DMS 273 (cell line): ENCODE measurements at regions not wholly inside any gene's neighbourhood (a gene's known extent, or its start where the extent isn't known, plus 50 kb on each side); places are given as distances from the start of the nearest gene placed in this dataset.
"Not testable (repeated sequence)": the region's sequence is repeated elsewhere in the genome, so short reads cannot be mapped to it uniquely, and the experiment has no call there.

Experiments
- DNase-seq: peaks from one replicate; lab custom pipeline; 2025; ENCODE audit not compliant: unreplicated experiment; lab: John Stamatoyannopoulos, UW

- no peak for DNase-seq
Measured at GRCh38 chr7:85376589-85376988, 189.7 kb upstream of the SEMA3D start.

DNA sequence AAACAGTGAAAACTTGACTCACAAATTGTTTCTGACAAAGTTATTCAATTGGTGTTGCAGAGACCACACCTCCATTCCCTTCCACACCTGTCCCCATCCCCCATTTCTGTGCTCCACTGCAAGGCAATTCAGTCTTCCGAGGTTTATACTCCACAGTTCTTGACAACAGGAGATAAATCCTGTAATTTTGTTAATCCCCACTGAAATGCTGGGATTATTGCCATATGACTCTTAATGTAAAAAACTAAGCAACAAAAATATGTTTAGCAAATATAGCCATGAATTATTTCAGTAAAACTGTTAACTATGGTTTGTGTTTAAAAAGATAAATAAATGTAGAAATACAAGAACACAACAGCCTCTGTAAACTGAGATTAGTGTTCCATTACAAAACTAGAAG lies 170.1 kb upstream of the SEMA3D start:
- no peak for DNase-seq

DNA sequence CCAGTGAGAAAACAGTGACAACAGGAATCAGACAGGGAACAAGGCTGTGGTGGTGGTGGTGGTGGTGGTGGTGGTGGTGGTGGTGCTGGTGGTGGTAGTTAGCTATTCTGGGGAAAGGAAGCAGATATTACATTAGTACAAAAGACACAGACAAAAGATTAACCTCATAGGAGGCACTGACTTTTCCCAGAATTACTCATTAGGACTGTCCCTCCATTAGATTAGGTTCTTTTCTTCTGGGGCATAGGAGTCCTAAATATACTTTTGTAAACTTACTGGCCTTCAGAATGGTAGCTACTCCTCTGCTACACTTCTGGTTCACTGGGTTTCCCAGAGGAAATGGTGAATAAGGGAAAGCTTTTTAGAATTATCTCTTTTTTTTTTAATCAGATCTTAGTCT lies 156.6 kb upstream of the SEMA3D start:
- DNase-seq, result no peak

GRCh38 chr7:85342781-85343180 lies 155.9 kb upstream of the SEMA3D start:
- no peak for DNase-seq

GRCh38 chr7:85341973-85342372 lies 155.1 kb upstream of the SEMA3D start:
- no peak for DNase-seq

GRCh38 chr7:85341121-85341520 lies 154.3 kb upstream of the SEMA3D start:
- no peak for DNase-seq

GRCh38 chr7:85336086-85336485 lies 149.2 kb upstream of the SEMA3D start:
- DNase-seq, result no peak

DNA sequence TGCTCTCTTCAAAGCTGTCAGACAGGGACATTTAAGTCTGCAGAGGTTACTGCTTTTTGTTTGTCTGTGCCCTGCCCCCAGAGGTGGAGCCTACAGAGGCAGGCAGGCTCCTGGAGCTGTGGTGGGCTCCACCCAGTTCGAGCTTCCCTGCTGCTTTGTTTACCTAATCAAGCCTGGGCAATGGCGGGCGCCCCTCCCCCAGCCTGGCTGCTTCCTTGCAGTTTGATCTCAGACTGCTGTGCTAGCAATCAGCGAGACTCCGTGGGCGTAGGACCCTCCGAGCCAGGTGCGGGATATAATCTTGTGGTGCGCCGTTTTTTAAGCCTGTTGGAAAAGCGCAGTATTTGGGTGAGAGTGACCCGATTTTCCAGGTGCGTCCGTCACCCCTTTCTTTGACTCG lies 148.3 kb upstream of the SEMA3D start:
- DNase-seq, result not testable (repeated sequence)

- no peak for DNase-seq
Measured at GRCh38 chr7:85328456-85328998, 141.7 kb upstream of the SEMA3D start.

DNA sequence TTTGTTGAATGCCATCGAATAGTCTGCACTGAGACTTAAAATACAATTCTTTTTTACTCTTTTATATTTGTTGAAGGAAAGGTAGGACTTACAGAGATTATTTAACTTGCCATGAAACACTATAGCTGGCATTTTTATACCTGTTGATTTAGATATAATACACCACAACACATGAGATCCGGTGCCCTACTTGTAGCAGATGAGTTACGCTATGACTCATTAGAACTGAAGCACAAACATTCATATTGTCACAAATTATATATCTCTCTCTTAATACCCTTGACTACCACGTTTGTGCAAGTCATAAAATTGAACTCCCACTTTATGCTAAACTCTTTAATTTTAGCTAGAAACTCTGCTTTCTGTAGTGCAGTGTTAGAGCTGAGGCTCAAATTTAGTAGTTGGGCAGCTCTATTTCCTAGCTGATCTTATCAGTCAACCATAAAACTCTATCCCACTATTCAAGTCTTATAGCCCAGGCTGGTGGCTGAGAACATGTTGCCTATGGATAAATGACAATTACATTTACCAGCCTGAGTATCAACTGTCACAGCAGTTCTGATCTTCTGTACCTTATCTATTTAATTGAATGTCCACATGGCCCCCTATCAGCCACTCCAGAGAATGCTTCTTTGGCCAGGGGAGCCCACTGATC lies 137.4 kb upstream of the SEMA3D start:
- no peak for DNase-seq

DNA sequence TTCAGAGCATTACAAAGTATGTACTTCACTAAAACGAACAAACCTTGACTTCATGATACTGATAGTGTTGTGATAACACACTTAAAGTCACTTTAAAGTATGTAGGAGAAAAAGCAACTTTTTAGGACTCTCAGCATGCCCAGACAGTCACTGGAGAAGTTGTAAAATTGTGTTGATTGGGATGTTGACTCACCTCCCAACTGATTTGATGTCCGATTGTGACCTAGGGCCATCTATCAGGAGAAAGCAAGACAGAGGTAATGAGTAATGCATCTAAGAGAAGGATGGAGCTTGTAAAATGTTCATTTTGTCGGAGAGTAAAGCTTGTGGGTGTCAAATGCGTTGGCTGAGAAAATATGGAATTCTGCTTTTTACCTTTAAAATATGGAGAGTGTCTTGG lies 135.4 kb upstream of the SEMA3D start:
- DNase-seq, result no peak

GRCh38 chr7:85320699-85321476 lies 134.0 kb upstream of the SEMA3D start:
- no peak for DNase-seq

GRCh38 chr7:85316489-85316888 lies 129.6 kb upstream of the SEMA3D start:
- DNase-seq, result no peak

- no peak for DNase-seq
Measured at GRCh38 chr7:85310301-85310700, 123.4 kb upstream of the SEMA3D start.

- no peak for DNase-seq
Measured at GRCh38 chr7:85306115-85306514, 119.3 kb upstream of the SEMA3D start.

GRCh38 chr7:85294176-85294575 lies 107.3 kb upstream of the SEMA3D start:
- DNase-seq, result no peak

DNA sequence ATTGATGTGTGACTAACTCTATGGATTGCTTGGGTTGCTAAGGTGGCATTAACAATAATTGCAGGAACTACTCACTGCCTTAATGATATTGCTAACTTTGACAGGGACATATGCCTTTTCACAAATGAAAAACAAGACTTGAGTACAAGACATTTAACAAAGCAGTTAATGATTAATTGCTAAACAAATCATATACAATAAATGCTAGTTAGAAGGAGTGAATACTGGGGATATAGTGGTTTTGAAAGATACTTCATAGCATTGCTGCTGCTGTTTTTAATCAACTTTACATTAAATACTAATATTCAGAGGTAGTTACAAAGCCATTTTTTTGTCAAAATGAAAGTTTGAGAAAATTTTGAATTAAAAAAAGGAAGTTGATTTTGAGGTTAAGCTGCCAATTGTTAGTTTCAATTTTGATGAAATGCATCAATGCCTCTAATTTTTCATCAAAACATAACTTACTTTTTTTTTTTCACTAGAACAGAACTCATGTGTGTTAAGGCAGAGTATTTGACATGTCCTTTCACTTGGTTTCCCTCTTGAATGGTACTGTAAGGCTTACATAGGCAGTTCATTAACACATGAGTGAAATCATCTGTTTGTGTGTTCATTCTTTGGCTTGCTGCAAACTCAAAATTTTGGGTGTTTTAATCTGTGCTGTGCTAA lies 106.2 kb upstream of the SEMA3D start:
- DNase-seq, result no peak

GRCh38 chr7:85290269-85290668 lies 103.4 kb upstream of the SEMA3D start:
- no peak for DNase-seq

DNA sequence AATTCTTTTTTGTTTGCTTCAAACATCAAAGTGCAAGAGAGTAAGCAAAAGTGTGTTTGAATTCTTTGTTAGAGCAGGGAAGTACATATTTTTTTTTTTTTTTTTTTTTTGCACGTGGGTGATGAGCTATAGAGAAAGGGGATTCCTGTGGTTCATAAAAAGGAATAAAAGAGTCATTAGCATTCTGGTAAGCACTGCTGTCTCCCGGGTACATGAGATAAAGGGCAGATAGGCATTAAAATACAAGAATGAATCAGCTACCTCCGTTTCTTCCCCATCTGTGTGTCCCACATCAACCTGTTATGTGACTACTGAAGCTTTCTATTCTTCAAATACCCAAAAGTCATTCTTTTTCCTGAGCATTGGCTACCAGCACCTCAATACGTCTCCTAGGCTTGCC lies 102.4 kb upstream of the SEMA3D start:
- no peak for DNase-seq

GRCh38 chr7:85287106-85287825 lies 100.4 kb upstream of the SEMA3D start:
- no peak for DNase-seq

DNA sequence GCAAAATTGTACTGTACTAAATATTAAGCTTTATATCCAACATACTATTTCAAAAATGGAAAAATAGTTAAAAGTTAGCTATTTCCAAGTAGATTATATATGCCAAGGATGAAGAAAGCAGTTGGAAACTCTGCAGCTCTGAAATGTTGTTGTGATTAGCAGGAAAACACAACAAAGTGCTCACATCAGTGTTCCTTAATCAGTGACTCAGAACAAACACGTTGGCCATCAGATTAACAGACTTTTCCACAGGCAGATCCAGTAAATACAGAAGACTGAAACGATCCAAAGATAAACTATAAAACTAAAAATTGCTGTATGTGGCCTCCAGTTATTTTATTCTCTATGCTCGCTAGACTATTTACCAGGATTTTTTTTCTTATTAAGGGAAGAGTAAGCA lies 99.6 kb upstream of the SEMA3D start:
- DNase-seq, result no peak
